HK-2 (cell line): ENCODE measurements at regions not wholly inside any gene's neighbourhood (a gene's known extent, or its start where the extent isn't known, plus 50 kb on each side); places are given as distances from the start of the nearest gene placed in this dataset.
A peak's percentile ranks its signal among the peaks of the same experiment; 100 is the strongest.

Source experiments
- DNase-seq: peaks from one replicate; pipeline ENCODE4 v3.0.0-alpha.2; 2018; ENCODE audit not compliant: unreplicated experiment

- DNase-seq: no peak
Measured at GRCh38 chr16:86929057-86929871, 350.9 kb downstream of the FOXL1 start.

DNA sequence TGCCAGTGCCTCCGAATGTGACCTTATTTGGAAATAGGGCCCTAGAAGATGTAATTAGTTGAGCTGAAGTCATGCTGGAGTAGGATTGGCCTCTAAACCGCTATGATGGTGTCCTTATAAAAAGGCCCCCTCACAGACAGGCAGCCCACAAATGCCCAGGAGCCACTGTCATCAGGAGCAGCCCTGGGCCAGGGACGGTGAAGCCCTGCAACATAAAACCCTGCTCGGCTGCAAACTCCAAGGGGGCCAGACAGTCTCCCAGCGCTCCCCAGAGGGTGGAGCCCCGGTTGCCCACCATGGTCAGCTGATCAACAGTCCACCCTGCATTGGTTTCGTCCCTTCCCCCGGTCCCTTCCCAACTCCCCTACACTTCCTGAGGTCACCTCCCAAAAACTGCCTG, 351.7 kb downstream of the FOXL1 start:
- no peak for DNase-seq

GRCh38 chr16:86930663-86931373, 352.5 kb downstream of the FOXL1 start:
- DNase-seq: no peak

GRCh38 chr16:86931410-86931941, 353.1 kb downstream of the FOXL1 start:
- DNase-seq: no peak

GRCh38 chr16:86932130-86932982, 354.0 kb downstream of the FOXL1 start:
- no peak for DNase-seq

GRCh38 chr16:86934581-86935375, 356.4 kb downstream of the FOXL1 start:
- DNase-seq: no peak

- no peak for DNase-seq
Measured at GRCh38 chr16:86939609-86940008, 361.3 kb downstream of the FOXL1 start.

DNA sequence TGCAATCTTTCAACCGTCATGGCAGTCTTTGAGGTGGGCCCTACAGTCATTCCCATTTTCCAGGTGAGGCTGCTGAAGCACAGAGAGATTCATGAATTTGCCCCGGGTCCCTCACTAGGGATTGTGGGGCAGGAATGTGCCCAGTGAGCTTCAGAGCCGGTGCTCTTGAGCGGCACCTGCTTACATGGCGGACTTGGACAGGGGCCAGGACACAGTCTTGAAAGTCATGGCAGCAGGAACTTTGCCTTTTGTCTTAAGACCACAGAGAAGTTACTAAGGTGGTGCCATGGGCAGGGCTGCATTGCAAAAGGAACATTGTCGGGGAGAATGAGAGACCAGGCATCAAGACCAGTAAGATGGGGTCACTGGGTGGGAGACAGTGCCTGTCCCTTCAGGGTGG, 363.4 kb downstream of the FOXL1 start:
- no peak for DNase-seq

GRCh38 chr16:86942151-86943051, 364.1 kb downstream of the FOXL1 start:
- DNase-seq: no peak

GRCh38 chr16:86945166-86945900, 367.0 kb downstream of the FOXL1 start:
- no peak for DNase-seq

DNA sequence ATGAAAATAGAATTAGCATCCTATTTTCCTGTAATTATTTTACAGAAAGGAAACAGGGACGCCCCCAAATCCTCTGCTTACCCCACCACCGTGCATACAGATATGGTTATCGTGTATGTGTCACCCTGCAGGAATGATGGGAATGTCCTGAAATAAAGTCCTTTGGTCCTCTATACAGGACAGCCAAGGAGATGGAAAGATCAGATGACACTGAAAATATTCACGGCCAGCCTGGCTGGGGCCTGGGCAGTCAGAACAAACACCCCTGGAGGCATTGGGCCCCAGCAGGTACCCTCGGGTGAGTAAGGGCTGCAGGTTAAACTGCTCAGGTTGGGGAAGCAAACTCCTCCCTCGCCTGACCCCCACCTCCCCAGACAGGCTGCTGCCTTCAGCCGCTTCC, 368.0 kb downstream of the FOXL1 start:
- peak; percentile 11 for DNase-seq

DNA sequence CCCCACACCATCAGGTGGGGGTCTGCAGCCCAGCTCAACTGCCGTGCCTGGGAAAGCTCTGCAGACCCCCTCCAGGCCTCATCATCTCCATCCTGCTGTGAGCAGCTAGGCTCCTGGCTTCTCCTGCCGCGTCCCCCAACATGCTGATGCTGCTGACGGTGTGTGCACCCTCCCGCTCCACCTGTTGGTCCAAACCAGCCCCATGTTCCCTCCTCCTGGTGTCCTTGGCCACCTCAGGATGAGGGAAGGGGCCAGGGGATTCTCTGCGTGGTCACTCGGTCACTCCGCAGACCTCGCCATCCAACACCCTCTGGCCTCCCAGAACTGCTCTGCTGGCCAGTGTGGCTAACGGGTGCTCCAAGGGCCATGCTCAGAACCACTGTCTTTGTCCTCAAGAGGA, 368.6 kb downstream of the FOXL1 start:
- no peak for DNase-seq

- no peak for DNase-seq
Measured at GRCh38 chr16:86948046-86948445, 369.1 kb downstream of the C16orf95 start.

GRCh38 chr16:86949116-86949515, 368.1 kb downstream of the C16orf95 start:
- DNase-seq: no peak

DNA sequence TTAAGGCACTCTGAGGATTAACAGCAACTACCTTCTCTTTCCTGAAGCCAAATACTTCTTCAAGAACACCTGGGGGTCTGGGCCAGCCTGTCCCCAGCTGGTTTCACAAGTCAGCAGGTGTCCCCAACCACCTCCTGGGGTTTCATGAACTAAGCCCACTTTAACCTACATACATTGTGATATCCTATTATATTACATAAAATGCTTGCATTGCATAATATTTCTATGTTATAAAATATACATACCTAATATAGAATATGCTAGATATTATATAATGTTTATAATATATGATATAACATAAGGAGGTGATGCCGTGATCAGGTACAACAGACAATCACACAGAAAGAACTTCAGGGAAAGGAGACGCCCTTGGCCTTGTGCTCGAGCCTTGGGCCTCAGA, 367.6 kb downstream of the C16orf95 start:
- no peak for DNase-seq

DNA sequence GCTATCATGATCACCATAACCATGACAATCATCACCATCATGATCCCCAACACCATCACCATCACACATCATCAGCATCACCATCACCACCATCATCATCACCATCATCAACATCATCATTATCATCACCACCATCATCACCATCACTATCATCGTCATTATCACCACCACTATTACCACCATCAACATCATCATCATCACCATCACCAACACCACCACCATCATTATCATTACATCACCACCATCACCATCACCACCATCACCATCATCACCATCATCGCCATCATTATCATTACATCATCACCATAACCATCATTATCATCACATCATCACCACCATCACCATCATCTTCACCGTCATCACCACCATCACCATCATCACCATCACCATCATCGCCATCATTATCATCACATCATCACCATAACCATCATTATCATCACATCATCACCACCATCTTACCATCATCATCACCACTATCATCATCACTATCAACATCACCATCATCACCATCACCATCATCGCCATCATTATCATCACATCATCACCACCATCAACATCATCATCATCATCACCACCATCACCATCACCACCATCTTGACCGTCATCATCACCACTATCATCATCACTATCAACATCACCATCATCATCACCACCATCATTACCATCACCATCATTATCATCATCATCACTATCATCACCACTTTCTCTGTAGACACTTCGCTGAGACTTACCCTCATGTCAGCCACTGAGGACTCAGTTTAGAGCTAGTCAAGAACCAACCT, 366.0 kb downstream of the C16orf95 start:
- no peak for DNase-seq

GRCh38 chr16:86951831-86952598, 365.2 kb downstream of the C16orf95 start:
- peak; percentile 36 for DNase-seq

DNA sequence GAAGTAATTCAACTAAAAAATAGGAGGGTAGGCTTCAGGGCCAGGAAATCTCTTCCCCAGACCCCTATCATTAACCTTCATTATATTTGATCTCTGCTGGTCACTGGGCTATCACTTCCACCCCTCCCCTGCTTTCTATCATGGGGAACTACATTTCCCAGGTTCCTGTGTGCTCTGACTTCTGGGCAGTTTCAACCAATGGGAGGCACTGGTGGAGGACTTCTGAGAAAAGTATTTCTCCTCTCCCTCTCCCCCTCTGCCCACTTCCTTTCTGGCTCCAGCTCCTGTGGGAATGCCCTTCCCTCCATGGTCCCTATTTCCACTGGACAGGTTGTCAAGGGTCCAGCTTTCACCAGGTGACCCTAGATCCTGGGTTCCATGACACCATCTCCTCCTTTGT, 364.4 kb downstream of the C16orf95 start:
- no peak for DNase-seq
